Memory B cell (primary cell): ENCODE measurements at regions not wholly inside any gene's neighbourhood (a gene's known extent, or its start where the extent isn't known, plus 50 kb on each side); places are given as distances from the start of the nearest gene placed in this dataset.
"Not testable (repeated sequence)": the region's sequence is repeated elsewhere in the genome, so short reads cannot be mapped to it uniquely, and the experiment has no call there.

Source experiments
- ATAC-seq: fragments of 150-1000 bp; cut with Tn5 transposase; 2 replicates; pipeline ENCODE4 v1.10.0; 2021; ENCODE audit warnings: low read depth, mild to moderate bottlenecking, moderate library complexity
- DNase-seq, 2 donors: peaks; one replicate each; pipeline ENCODE4 v3.0.0; 2022; ENCODE audit warnings: low spot score in 2 of 2
- H3K27ac Mint-ChIP-seq: one replicate; pipeline ENCODE4 v1.8.0; 2022; ENCODE audit warnings: mild to moderate bottlenecking, moderate library complexity, mixed read lengths
- H3K27me3 Mint-ChIP-seq: one replicate; pipeline ENCODE4 v1.8.0; 2022; ENCODE audit warnings: mixed read lengths
- H3K36me3 Mint-ChIP-seq: one replicate; pipeline ENCODE4 v1.8.0; 2022; ENCODE audit warnings: mild to moderate bottlenecking, mixed read lengths
- H3K4me1 Mint-ChIP-seq: one replicate; pipeline ENCODE4 v1.8.0; 2022; ENCODE audit warnings: mixed read lengths
- H3K4me3 Mint-ChIP-seq: one replicate; pipeline ENCODE4 v1.8.0; 2022; ENCODE audit warnings: mild to moderate bottlenecking, moderate library complexity, mixed read lengths
- H3K9me3 Mint-ChIP-seq: one replicate; pipeline ENCODE4 v1.8.0; 2022; ENCODE audit warnings: mixed read lengths

GRCh38 chr3:150140614-150141321, 170.1 kb upstream of the PFN2 start:
- no peak for DNase-seq
- no peaks in the 10 kb centered on the region for H3K4me1 Mint-ChIP-seq
- no peak overlapping the region for H3K4me3 Mint-ChIP-seq
- no peaks in the 10 kb centered on the region for H3K9me3 Mint-ChIP-seq
- ATAC-seq: no peak
- no peaks in the 10 kb centered on the region for H3K36me3 Mint-ChIP-seq
- no peak overlapping the region for H3K27ac Mint-ChIP-seq
- peaks cover 9% of the 10 kb centered on the region for H3K27me3 Mint-ChIP-seq

GRCh38 chr3:150138824-150139223, 168.1 kb upstream of the PFN2 start:
- Mint-ChIP-seq H3K4me1 (no peaks in the 10 kb centered on the region), H3K9me3 (no peaks in the 10 kb centered on the region), H3K4me3 (no peak overlapping the region), H3K36me3 (no peaks in the 10 kb centered on the region), H3K27ac (no peak overlapping the region), H3K27me3 (peaks cover 9% of the 10 kb centered on the region)
- DNase-seq (no peak), ATAC-seq (no peak)

GRCh38 chr3:150136242-150136641, 165.5 kb upstream of the PFN2 start:
- no peak overlapping the region for H3K27ac Mint-ChIP-seq
- no peak overlapping the region for H3K4me3 Mint-ChIP-seq
- ATAC-seq (no peak), DNase-seq (no peak)
- peaks cover 9% of the 10 kb centered on the region for H3K27me3 Mint-ChIP-seq
- no peaks in the 10 kb centered on the region for H3K36me3 Mint-ChIP-seq
- no peaks in the 10 kb centered on the region for H3K9me3 Mint-ChIP-seq
- peaks cover 7% of the 10 kb centered on the region for H3K4me1 Mint-ChIP-seq

- H3K4me1 Mint-ChIP-seq: peaks cover 7% of the 10 kb centered on the region
- H3K4me3 Mint-ChIP-seq: no peak overlapping the region
- H3K27me3 Mint-ChIP-seq: peaks cover 9% of the 10 kb centered on the region
- ATAC-seq: no peak
- H3K9me3 Mint-ChIP-seq: no peaks in the 10 kb centered on the region
- H3K27ac Mint-ChIP-seq: no peak overlapping the region
- no peaks in the 10 kb centered on the region for H3K36me3 Mint-ChIP-seq
- no peak for DNase-seq
Measured at GRCh38 chr3:150135287-150135721, 164.6 kb upstream of the PFN2 start.

GRCh38 chr3:150133293-150133692, 162.6 kb upstream of the PFN2 start:
- DNase-seq: no peak
- Mint-ChIP-seq H3K27ac (no peak overlapping the region), H3K27me3 (peaks cover 10% of the 10 kb centered on the region), H3K4me1 (peaks cover 7% of the 10 kb centered on the region), H3K4me3 (no peak overlapping the region), H3K9me3 (no peaks in the 10 kb centered on the region), H3K36me3 (no peaks in the 10 kb centered on the region)
- ATAC-seq: no peak

- no peak for DNase-seq
- peak; percentile 70 for ATAC-seq
- H3K36me3 Mint-ChIP-seq: no peaks in the 10 kb centered on the region
- no peaks in the 10 kb centered on the region for H3K9me3 Mint-ChIP-seq
- peaks cover 7% of the 10 kb centered on the region for H3K4me1 Mint-ChIP-seq
- peaks cover 12% of the 10 kb centered on the region for H3K27me3 Mint-ChIP-seq
- H3K27ac Mint-ChIP-seq: no peak overlapping the region
- peak overlapping the region; percentile 45 for H3K4me3 Mint-ChIP-seq
Measured at GRCh38 chr3:150132101-150132749, 161.5 kb upstream of the PFN2 start.

- Mint-ChIP-seq H3K4me1 (peaks cover 7% of the 10 kb centered on the region), H3K27me3 (peaks cover 8% of the 10 kb centered on the region), H3K27ac (no peak overlapping the region), H3K9me3 (no peaks in the 10 kb centered on the region), H3K36me3 (no peaks in the 10 kb centered on the region), H3K4me3 (no peak overlapping the region)
- DNase-seq: no peak
- no peak for ATAC-seq
Measured at GRCh38 chr3:150131663-150132062, 161.0 kb upstream of the PFN2 start.

- H3K36me3 Mint-ChIP-seq: no peaks in the 10 kb centered on the region
- ATAC-seq (no peak), DNase-seq (no peak)
- H3K4me1 Mint-ChIP-seq: peaks cover 7% of the 10 kb centered on the region
- H3K27me3 Mint-ChIP-seq: peaks cover 7% of the 10 kb centered on the region
- no peaks in the 10 kb centered on the region for H3K9me3 Mint-ChIP-seq
- H3K27ac Mint-ChIP-seq: no peak overlapping the region
- H3K4me3 Mint-ChIP-seq: no peak overlapping the region
Measured at GRCh38 chr3:150130404-150131100, 159.9 kb upstream of the PFN2 start.

- Mint-ChIP-seq H3K27me3 (peaks cover 7% of the 10 kb centered on the region), H3K9me3 (no peaks in the 10 kb centered on the region), H3K4me1 (peaks cover 7% of the 10 kb centered on the region), H3K27ac (no peak overlapping the region), H3K36me3 (no peaks in the 10 kb centered on the region), H3K4me3 (no peak overlapping the region)
- no peak for ATAC-seq
- DNase-seq: no peak
Measured at GRCh38 chr3:150129166-150129565, 158.5 kb upstream of the PFN2 start.

- Mint-ChIP-seq H3K27ac (no peak overlapping the region), H3K36me3 (no peaks in the 10 kb centered on the region), H3K27me3 (peaks cover 5% of the 10 kb centered on the region), H3K4me1 (peaks cover 7% of the 10 kb centered on the region), H3K9me3 (no peaks in the 10 kb centered on the region), H3K4me3 (no peak overlapping the region)
- DNase-seq (no peak), ATAC-seq (no peak)
Measured at GRCh38 chr3:150128126-150128525, 157.4 kb upstream of the PFN2 start.

- H3K4me1 Mint-ChIP-seq: peaks cover under 1% of the 10 kb centered on the region
Measured at GRCh38 chr3:150127011-150127490, 156.4 kb upstream of the PFN2 start.

GRCh38 chr3:150124142-150124541, 153.4 kb upstream of the PFN2 start:
- no peaks in the 10 kb centered on the region for H3K36me3 Mint-ChIP-seq
- H3K4me1 Mint-ChIP-seq: no peaks in the 10 kb centered on the region
- no peak overlapping the region for H3K4me3 Mint-ChIP-seq
- no peak overlapping the region for H3K27ac Mint-ChIP-seq
- peaks cover 2% of the 10 kb centered on the region for H3K9me3 Mint-ChIP-seq
- ATAC-seq: no peak
- DNase-seq: no peak
- peaks cover 13% of the 10 kb centered on the region for H3K27me3 Mint-ChIP-seq

More at GRCh38 chr3:150127011-150127490, 156.4 kb upstream of the PFN2 start:
- Mint-ChIP-seq H3K27me3 (peaks cover 5% of the 10 kb centered on the region), H3K36me3 (no peaks in the 10 kb centered on the region), H3K9me3 (no peaks in the 10 kb centered on the region), H3K27ac (no peak overlapping the region), H3K4me3 (no peak overlapping the region)
- DNase-seq: no peak
- no peak for ATAC-seq

- not testable (repeated sequence) for H3K27ac Mint-ChIP-seq, ATAC-seq, DNase-seq, H3K36me3 Mint-ChIP-seq, H3K9me3 Mint-ChIP-seq, H3K4me3 Mint-ChIP-seq, H3K4me1 Mint-ChIP-seq
- peaks cover 13% of the 10 kb centered on the region for H3K27me3 Mint-ChIP-seq
Measured at GRCh38 chr3:150123249-150123648, 152.6 kb upstream of the PFN2 start.

- Mint-ChIP-seq H3K27me3 (peaks cover 14% of the 10 kb centered on the region), H3K4me3 (no peak overlapping the region), H3K9me3 (peaks cover 2% of the 10 kb centered on the region), H3K27ac (no peak overlapping the region), H3K4me1 (no peaks in the 10 kb centered on the region), H3K36me3 (no peaks in the 10 kb centered on the region)
- no peak for DNase-seq
- ATAC-seq: no peak
Measured at GRCh38 chr3:150118219-150118618, 147.5 kb upstream of the PFN2 start.
